Fibroblast of skin of right quadriceps (primary cell): ENCODE measurements at regions not wholly inside any gene's neighbourhood (a gene's known extent, or its start where the extent isn't known, plus 50 kb on each side); places are given as distances from the start of the nearest gene placed in this dataset.
"Not testable (repeated sequence)": the region's sequence is repeated elsewhere in the genome, so short reads cannot be mapped to it uniquely, and the experiment has no call there.

Experiments
- DNase-seq: peaks from one replicate; pipeline ENCODE4 v3.0.0-alpha.2; 2013

GRCh38 chr13:62799931-62800436, 1384.3 kb upstream of the PCDH20 start:
- no peak for DNase-seq

DNA sequence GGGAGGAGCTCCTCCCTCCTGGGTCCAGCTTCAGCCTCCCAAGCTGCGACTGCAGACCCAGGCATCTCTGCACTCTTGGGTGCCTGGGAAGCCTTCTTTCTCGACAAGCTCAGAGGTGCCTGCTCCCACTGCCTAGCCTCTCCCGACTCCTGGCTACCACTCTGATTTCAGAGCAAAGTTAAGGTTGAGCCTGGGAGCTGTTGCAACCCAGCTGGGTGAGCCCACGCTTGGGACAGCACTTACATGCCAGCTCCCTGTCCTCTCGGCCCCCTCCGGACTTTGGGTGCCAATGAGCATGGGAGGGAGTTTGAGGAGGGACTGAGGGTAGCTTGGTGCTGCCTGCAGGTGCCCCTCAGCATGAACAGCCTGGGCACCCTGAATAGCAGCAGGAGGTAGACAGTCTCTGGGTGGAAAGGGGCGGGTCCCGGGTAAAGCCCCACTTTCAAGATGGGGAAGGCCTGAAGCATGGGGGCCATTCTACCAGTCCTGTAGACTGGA, 1383.4 kb upstream of the PCDH20 start:
- no peak for DNase-seq

DNA sequence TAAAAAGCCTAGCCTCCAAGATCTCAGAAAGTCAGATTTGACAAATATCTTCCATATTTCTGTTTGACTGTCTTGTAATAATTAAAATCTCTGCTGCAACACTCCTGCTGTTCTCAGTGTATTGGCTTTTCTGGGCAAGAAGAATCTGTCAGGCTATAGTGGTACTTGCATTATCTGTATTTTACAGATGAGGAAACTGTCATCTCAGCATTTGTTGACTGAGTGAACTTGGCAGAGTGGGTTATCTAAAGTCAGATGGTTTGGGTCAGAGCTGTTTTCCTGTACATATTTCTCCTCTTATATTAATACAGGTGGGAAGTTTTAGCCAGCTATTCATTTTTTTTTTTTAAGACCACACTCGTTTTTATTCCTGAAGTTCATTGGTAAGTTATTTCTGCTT, 1378.2 kb upstream of the PCDH20 start:
- DNase-seq = no peak

DNA sequence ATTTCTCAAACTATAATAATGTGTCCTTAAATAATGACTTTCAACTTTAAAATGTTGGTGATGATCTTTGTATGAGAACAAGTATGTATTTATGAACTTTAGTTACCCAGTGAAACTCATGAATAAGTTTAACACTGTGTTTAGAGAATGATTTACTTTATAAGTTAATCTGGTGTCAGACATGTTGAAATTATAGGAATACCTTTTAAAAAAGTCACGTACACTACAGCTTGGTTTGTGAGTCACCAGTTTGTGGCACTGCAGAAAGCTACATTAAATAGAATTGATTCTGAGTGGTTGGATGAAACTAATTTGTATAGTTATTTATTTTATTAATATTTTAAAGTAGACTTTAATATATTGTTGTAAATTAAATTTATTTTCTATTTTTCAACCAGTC, 1366.2 kb upstream of the PCDH20 start:
- DNase-seq = no peak

DNA sequence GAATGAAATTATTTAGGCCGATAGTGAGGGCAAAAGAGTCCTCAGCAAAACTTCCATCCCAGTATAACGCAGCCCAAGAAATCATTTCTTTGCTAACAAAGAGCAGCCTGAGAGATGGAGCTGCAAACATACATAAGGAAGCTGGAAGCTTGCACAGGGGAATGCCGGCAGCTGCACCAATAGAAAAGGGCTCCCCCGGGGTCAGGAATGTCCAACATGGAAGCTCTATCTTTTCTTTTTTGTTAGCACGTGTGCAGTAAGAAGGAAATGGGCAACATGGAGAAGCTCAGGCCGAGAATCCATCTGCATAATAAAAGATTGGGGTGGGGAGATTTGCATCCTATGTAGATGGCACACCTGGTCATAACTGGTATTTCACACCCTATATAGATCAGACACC, 1363.5 kb upstream of the PCDH20 start:
- DNase-seq = no peak

DNA sequence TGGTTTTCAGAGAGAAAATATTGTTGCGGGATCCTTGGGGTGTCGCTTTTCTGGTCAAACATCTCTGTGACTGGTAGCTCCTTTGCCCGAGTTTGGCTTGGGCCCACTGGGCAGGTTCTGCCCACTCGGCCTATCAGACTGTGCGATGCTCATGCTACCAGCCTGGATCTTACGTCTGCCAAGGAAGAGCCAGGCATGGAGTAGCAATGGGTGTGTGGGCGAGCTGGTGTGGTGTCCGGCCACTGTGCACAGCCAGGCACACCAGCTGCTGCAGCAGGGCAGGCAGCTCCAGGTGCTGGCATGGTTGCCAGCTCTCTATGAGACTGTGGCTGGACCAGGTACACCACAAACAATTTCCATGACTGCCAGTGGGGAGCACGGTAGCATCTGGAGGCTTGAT, 1351.8 kb upstream of the PCDH20 start:
- DNase-seq = no peak

DNA sequence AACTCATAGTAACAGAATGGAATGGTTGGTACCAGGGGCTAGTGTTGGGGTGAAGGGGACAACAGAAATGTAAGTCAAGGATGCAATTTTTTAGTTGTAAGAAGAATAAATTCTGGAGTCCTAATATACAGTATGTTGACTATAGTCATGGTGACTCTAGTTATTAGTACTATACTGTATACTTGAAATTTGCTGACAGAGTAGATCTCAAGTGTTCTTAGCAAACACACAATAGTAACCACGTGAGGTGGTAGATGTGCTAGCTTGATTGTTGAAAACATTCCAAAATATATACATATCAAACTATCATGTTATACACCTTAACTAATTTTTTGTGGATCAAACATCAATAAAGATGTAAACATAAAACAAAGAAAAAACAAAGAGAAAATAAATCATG, 1345.1 kb upstream of the PCDH20 start:
- DNase-seq = no peak

- DNase-seq = peak; percentile 24
These were observed 1332.0 kb upstream of the PCDH20 start for GRCh38 chr13:62747629-62748028.

DNA sequence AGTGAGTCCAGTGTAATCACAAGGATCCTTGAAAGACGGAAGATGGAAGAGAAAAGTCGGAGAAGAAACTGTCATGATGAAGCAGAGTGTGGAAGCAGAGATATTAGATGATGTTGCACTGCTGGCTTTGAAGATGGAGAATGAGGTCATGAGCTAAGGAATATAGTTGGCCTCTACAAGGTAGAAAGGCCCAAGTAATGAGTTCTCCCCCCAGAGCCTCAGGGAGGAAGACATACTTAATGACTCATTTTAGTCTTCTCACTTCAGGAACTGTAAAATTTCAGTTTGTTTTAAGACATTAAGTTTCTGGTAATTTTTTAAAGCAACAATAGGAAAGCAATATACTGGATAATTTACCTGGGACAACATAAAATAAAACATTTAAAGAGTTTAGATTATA, 1331.5 kb upstream of the PCDH20 start:
- no peak for DNase-seq

DNA sequence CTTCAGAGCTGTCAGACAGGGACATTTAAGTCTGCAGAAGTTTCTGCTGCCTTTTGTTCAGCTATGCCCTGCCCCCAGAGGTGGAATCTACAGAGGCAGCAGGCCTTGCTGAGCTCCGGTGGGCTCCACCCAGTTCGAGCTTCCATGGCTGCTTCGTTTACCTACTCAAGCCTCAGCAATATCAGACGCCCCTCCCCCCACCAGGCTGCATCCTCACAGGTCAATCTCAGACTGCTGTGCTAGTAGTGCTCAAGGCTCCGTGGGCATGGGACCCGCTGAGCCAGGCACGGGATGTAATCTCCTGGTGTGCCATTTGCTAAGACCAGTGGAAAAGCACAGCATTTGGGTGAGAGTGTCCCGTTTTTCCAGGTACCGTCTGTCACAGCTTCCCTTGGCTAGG, 1314.1 kb upstream of the PCDH20 start:
- DNase-seq = not testable (repeated sequence)

GRCh38 chr13:62721893-62722292, 1306.2 kb upstream of the PCDH20 start:
- no peak for DNase-seq

DNA sequence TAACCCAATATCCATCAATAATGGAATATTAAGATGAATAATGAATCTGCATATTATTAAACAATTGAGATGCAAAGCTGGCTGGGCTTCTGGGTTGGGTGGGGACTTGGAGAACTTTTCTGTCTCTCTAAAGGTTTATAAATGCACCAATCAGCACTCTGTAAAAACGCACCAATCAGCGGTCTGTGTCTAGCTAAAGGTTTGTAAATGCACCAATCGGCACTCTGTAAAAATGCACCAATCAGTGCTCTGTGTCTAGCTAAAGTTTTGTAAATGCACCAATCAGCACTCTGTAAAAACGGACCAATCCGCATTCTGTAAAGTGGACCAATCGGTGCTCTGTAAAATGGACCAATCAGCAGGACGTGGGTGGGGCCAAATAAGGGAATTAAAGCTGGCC, 1296.3 kb upstream of the PCDH20 start:
- not testable (repeated sequence) for DNase-seq

- DNase-seq = no peak
These were observed 1295.1 kb upstream of the PCDH20 start for GRCh38 chr13:62710787-62711186.

DNA sequence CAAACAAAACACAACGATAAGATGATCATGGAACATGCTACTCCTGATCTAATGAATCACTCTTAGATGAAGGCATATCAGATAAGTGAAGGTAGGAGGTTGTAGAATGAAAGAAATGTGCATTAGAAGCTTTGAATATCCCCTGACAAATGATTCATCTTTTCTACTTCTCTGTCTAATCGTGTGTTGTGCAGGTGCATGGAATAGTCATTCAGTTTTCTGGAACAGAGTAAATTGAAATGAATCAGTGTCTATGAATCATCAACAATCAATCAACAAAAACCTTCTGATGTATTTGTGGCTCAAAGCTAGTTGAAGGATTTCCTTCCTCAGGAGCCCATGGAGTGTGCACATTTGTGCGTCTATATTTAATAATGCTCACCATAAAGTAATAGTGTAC, 1290.4 kb upstream of the PCDH20 start:
- DNase-seq = no peak

GRCh38 chr13:62704875-62705274, 1289.2 kb upstream of the PCDH20 start:
- no peak for DNase-seq

DNA sequence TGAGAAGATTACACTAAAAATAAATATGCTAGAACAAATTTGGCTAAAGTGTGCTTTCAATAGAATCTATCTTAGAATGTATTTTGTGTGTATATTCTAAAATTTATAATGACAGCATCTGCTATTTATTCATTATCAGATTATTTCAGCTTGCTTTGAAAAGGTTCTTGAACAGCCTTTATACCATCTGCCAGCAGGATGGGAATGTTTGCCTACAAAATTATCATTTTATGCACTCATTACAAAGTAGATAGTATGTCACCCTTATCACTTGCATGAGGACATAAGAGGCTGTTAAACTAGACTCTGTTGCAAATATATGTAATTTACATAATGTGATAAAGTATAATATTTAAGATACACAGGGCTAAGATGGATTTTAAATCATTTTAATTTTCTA, 1286.9 kb upstream of the PCDH20 start:
- DNase-seq = no peak

GRCh38 chr13:62697701-62698100, 1282.1 kb upstream of the PCDH20 start:
- DNase-seq = no peak

DNA sequence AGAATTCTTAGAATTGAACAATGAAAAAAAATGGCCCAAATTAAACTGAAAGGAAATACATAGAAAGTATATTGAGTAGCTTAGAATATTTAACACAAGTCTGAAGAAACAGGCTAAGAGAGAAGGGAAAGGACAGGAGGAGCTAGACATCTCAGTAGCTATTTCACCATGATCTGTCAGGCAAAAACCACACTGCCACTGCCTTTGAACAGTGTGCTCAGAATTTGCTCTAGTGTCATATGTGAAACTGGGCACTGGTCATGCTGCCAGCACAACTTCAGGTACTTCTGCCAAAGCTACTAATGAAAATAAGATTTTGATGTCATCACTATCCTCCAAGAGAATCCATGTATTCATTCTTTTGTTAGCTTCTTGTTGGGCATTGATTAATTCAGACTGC, 1280.8 kb upstream of the PCDH20 start:
- no peak for DNase-seq

GRCh38 chr13:62687732-62688131, 1272.1 kb upstream of the PCDH20 start:
- DNase-seq = no peak

- DNase-seq = no peak
These were observed 1268.7 kb upstream of the PCDH20 start for GRCh38 chr13:62684359-62684758.

GRCh38 chr13:62682788-62683187, 1267.1 kb upstream of the PCDH20 start:
- DNase-seq = no peak

- DNase-seq = no peak
These were observed 1262.4 kb upstream of the PCDH20 start for GRCh38 chr13:62678039-62678438.

DNA sequence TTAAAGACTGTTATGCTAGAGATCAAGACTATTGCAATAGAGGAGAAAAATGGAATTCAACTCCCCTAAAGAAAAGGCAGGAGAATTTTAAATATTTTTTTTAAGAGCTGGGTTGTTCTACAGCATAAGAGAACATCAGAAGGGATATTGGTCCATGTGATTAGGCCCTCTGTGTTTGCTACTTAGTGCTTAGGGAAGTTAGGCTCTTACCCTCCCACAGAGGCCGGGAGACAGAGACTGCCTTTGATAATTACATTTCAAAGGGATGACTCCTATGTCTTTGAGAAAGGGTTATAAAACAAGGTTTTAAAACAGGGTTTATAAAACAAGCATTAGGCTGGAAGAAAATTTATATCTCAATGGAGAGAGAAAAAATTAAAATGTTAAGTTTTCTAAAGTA, 1248.1 kb upstream of the PCDH20 start:
- no peak for DNase-seq

GRCh38 chr13:62659365-62659764, 1243.7 kb upstream of the PCDH20 start:
- no peak for DNase-seq

GRCh38 chr13:62653371-62653770, 1237.7 kb upstream of the PCDH20 start:
- DNase-seq = no peak
